HL-60 (cell line): ENCODE measurements at regions not wholly inside any gene's neighbourhood (a gene's known extent, or its start where the extent isn't known, plus 50 kb on each side); places are given as distances from the start of the nearest gene placed in this dataset.

ENCODE experiments used
- GABPA ChIP-seq: IDR thresholded peaks from 2 replicates; pipeline ENCODE4 v1.6.1; 2012; ENCODE audit warnings: low read depth
- POLR2AphosphoS5 ChIP-seq: IDR thresholded peaks from 2 replicates; pipeline ENCODE4 v1.6.1; 2012; ENCODE audit warnings: low read depth
- TF ChIP-seq, protein P1 (sequence below): IDR thresholded peaks from one replicate; pipeline ENCODE4 v1.5.1; 2011; ENCODE audit warnings: low read length, control low read depth, inconsistent platforms; ENCODE audit not compliant: insufficient read depth
- TF ChIP-seq, protein P2 (sequence below): IDR thresholded peaks from 2 replicates; pipeline ENCODE4 v1.6.1; 2012; ENCODE audit warnings: low read depth; ENCODE audit not compliant: insufficient replicate concordance

DNA sequence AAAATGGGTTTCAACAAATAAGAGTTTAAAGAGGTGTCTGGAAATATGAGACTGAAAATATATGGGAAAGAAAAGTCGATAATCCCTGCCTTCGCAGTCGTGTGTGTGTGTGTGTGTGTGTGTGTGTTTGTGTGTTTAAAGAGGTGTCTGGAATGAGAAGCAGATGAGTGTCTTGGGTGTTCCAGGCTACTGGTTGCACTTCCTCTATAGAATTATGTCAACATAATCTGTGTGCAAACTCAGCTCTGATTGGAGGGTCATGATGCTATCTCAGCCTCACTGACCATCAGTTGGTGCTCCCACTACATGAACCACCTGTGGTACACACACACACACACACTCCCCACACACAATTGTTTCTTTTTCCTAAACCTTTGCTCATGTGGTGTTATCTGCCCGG is 347.3 kb downstream of the NPIPA8 start:
- TF ChIP-seq, protein P1, sequence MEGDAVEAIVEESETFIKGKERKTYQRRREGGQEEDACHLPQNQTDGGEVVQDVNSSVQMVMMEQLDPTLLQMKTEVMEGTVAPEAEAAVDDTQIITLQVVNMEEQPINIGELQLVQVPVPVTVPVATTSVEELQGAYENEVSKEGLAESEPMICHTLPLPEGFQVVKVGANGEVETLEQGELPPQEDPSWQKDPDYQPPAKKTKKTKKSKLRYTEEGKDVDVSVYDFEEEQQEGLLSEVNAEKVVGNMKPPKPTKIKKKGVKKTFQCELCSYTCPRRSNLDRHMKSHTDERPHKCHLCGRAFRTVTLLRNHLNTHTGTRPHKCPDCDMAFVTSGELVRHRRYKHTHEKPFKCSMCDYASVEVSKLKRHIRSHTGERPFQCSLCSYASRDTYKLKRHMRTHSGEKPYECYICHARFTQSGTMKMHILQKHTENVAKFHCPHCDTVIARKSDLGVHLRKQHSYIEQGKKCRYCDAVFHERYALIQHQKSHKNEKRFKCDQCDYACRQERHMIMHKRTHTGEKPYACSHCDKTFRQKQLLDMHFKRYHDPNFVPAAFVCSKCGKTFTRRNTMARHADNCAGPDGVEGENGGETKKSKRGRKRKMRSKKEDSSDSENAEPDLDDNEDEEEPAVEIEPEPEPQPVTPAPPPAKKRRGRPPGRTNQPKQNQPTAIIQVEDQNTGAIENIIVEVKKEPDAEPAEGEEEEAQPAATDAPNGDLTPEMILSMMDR, result no peak
- TF ChIP-seq GABPA, result no peak
- TF ChIP-seq POLR2AphosphoS5, result no peak
- TF ChIP-seq, protein P2, sequence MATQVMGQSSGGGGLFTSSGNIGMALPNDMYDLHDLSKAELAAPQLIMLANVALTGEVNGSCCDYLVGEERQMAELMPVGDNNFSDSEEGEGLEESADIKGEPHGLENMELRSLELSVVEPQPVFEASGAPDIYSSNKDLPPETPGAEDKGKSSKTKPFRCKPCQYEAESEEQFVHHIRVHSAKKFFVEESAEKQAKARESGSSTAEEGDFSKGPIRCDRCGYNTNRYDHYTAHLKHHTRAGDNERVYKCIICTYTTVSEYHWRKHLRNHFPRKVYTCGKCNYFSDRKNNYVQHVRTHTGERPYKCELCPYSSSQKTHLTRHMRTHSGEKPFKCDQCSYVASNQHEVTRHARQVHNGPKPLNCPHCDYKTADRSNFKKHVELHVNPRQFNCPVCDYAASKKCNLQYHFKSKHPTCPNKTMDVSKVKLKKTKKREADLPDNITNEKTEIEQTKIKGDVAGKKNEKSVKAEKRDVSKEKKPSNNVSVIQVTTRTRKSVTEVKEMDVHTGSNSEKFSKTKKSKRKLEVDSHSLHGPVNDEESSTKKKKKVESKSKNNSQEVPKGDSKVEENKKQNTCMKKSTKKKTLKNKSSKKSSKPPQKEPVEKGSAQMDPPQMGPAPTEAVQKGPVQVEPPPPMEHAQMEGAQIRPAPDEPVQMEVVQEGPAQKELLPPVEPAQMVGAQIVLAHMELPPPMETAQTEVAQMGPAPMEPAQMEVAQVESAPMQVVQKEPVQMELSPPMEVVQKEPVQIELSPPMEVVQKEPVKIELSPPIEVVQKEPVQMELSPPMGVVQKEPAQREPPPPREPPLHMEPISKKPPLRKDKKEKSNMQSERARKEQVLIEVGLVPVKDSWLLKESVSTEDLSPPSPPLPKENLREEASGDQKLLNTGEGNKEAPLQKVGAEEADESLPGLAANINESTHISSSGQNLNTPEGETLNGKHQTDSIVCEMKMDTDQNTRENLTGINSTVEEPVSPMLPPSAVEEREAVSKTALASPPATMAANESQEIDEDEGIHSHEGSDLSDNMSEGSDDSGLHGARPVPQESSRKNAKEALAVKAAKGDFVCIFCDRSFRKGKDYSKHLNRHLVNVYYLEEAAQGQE, result no peak
